Testis (tissue), 2 donors: ENCODE measurements at regions not wholly inside any gene's neighbourhood (a gene's known extent, or its start where the extent isn't known, plus 50 kb on each side); places are given as distances from the start of the nearest gene placed in this dataset.

ENCODE experiments used
- CTCF ChIP-seq, 3 experiments: fragments of 450-650 bp in 2 of 3; fragments of 200-600 bp in 1 of 3; sonication (generic) in 1 of 3; IDR thresholded peaks; one replicate each; pipeline ENCODE4 v1.5.1; 2016 to 2019; ENCODE audit warnings: antibody characterized with exemption in 3 of 3, mild to moderate bottlenecking in 2 of 3, moderate library complexity in 1 of 3
- POLR2A ChIP-seq: fragments of 450-650 bp; IDR thresholded peaks from one replicate; pipeline ENCODE4 v1.6.1; 2017; ENCODE audit warnings: antibody characterized with exemption, mild to moderate bottlenecking, moderate library complexity

GRCh38 chr11:70615036-70615875, 216.9 kb downstream of the CTTN start:
- TF ChIP-seq CTCF (IDR thresholded peaks at IDR 0.05) (no peak), POLR2A (no peak)
